ENCODE measurements at regions not wholly inside any gene's neighbourhood (a gene's known extent, or its start where the extent isn't known, plus 50 kb on each side); places are given as distances from the start of the nearest gene placed in this dataset.

DNA sequence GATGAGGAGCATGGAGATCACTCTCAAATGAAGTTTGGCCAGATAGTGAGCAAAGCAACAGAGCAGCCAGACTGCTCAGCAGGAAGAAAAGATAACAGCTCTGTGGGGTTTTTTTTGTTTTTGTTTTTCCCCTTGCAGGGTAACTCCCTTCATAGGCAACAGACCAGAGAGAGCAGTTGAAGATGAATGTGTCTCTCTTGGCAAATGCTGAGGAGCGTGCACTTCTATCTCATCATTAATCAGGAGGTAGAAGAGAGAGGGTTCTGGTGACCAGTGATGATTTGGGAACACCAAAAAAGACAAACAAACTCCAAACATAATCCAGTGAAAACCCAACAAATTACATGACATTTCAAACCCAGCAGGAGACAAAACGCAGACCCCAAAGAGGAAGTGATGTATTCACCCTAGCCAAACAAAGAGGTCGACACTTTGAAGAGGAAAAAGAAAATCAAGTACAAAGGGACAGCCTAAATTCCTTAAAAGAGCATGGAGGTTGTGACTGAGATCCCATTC lies 66.2 kb upstream of the RREB1 start:
- no peak for DNase-seq

DNA sequence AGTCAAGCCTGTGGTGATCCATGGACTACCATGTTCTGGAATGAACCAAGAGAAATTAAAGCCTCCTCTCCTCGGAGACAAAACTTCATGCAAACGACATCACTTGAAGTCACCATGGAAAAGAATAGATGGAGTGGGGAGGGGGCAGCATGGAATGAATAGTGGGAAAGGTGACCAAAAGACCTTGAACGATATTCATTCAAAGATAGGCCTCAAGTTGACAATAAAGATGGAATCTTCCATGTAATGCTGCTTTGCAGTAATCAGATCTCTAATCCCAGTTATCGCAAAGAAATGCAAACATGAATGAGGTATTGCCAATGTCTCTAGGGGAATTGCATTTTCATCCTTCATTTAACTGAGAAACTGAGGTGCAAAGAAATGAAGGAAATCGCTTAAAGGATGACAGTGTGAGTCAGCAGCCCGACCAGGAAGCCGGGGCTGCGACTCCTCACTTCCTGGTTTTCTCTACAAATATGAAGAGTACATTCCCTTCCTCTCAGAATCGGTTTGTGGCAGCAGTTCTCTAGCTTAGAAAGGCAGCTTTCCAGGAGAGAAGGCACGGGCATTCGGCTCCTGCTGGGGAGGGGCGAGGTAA lies 65.6 kb upstream of the RREB1 start:
- DNase-seq, result peak; percentile 55

DNA sequence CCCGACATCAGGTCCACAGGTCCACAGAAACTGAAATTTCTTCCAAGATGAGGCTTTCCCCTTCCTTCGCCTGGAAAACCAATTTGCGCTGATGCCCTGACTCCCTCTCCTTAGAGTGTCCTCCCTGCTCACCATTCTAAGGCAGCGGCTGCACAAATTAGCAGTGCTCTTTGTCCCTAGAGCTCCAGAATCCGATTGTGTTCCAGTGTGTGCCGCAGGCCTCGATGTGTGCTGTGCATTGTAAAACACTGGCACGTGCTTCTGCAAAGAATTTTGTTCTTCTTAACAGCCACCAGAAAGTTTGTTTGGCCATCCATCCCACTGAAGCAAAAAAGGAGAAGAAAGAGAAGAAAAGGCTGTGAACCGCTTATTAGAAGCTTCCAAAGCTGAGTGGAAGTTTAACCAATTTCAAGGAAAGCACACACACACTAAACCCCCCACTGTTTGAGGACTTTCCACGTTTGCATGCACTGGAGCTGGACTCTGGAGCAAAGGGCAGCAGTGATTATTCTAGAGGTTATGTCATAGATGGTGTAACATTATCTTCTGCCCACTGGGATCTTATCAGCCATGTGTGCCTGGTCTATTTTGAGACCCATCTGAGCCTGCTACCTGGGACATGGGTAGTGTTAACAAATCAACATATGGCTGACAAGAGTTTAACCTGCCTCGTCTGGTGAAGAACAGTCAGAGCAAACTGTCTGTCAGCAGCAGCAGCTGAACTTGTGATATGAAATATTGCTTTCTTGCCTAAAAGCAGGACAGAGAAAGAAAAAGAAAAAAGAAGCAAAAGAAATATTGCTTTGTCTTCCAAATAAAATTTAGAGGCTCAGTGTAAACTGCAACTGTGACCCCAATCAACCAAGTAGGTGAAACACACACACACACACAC lies 64.9 kb upstream of the RREB1 start:
- peak; percentile 15 for DNase-seq

DNA sequence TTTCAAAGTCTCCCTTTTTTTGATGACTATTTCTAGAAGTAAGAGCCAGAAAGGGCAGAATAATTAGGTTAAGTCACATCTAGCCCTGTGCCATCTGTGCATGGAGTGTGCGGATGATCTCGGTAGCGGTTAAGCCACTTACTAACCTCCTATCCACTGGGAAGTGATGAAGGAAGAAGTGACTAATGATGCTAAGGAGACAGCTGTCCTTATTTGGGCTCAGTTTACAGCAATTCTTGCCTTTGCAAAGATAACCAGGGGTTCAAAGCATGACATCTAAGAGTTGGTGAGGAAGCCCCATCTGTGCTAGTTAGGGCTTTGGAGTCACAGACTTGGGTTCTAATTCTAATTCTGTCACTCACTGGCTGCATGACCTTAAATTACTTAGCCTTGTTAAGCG lies 62.4 kb upstream of the RREB1 start:
- DNase-seq, result no peak

DNA sequence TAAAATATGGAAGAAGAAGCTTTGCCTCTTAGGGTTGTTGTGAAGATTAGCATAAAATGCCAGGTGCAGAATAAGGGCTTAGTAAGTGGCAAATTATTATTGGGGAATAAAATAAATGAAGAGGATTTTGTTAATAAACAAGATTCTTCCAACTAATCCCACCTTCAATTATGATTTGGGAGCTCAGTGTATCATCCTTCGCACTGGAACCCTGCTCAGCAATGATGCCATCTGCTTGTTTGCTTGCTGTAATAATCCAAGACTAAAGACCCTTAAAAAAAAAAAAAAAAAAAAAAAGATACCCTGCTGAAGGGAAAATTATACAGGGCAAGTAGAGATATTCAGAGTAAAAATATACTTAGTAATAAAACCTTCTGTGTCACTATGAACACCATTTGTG lies 62.0 kb upstream of the RREB1 start:
- no peak for DNase-seq

DNA sequence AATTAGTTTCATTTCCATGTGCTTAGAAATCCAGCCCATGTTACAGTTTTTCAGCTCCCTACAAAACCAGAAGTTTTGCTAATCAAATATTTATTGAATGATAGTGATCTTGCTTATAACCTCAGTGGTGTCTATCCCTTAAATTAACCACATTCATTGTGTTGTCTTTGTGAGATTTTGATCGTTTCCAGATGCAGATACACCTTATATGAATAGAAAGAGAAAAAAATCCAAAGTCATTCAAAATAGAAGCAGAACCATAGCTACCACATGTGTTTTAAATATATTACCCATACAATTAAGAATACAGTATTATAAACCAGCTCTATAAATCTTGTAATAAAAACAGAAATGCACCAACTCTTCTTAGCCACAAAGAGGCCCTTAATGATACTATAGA lies 60.6 kb upstream of the RREB1 start:
- DNase-seq, result no peak

DNA sequence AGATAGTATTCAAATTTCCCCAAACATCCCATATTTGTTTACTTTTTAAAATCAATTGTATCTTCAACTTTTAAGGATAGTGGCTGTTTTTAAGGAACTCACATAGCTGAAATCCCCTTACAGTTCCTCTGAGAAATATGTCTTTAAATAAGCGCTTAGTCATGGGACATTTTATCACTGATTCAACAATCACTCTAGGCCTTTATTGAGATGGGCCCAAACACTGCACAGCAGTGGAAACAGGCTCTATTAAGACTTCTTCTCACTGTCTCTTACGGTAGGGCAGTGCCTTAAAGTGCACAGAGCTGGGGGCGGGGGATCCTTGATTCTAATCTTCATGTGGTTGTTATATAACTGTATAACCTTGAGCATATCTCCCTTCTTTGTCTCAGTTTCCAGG lies 59.8 kb upstream of the RREB1 start:
- DNase-seq, result no peak

DNA sequence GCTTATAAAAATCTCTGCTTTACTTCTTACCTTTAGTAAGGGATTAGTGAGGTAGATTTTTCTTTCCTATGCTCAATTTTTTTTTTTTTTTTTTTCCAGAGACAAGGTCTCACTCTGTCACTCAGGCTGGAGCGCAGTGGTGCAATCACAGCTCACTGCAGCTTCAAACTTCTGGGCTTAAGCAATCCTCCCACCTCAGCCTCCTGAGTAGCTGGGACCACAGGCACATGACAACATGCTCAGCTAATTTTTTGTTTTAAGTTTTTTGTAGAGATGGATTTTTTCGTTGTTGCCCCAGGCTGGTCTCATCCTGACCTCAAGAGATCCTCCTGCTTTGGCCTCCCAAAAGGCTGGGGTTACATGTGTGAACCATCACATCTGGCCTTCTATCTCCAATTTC lies 58.9 kb upstream of the RREB1 start:
- no peak for DNase-seq

DNA sequence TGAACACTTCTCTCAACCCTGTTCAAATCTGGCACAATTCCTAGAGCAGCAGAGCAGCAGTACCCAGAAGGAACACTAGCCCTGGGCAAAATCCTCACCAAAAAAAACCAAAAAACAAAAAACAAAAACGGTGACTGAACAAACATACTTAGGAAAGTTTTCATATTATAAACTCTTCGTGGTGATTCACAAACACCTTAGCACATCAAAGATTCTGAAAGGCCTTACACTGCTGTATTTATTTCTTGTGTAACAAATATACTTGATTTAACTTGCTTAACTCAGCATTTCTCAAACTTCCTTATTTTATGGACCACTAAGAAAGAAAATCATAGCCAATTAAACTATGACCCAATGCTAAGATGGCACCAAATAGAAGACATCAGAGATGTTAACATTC lies 57.8 kb upstream of the RREB1 start:
- DNase-seq, result no peak

DNA sequence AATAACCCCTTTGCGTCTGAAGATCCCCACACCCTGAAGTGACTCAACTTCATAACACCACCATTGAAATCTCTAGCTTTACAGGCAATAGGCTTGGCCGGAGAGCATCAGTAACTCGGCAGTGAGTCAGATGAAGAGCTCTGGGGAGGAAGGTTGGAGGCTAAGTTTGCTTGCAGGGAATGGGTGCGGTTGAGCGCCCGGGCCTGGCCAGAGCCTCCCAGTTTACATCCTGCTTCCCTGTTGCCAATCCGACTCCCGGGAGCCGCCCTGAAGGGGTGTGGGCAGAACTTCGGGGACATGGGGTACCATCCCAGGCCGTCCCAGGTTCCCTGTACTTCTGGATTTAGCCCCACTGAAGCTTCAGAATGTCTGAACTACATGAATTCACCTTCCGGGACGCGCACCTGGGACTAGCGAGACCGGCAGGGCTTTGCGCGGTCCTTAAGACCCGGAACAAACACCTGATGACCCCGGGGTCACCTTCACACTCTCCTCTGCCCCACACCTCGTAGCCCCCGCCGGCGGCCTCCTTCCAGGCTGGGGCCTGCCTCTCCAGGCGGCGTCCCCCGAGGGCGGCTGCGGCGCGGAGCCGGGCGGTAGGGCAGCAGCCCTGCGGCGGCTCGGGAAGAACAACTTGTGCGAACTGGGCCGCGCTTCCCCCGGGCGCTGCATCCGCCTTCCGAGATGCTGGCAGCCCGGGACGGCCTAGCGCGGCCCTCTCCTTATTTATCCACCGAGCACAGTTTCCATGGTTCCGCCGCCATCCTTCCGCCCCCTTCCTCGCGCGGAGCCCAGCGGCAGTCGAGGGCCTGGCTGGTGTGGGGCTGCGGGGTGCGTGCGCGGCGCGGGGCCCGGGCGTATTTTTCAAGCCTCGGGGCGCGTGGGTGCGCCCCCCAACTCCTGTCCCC lies 56.6 kb upstream of the RREB1 start:
- peak; percentile 51 for DNase-seq

DNA sequence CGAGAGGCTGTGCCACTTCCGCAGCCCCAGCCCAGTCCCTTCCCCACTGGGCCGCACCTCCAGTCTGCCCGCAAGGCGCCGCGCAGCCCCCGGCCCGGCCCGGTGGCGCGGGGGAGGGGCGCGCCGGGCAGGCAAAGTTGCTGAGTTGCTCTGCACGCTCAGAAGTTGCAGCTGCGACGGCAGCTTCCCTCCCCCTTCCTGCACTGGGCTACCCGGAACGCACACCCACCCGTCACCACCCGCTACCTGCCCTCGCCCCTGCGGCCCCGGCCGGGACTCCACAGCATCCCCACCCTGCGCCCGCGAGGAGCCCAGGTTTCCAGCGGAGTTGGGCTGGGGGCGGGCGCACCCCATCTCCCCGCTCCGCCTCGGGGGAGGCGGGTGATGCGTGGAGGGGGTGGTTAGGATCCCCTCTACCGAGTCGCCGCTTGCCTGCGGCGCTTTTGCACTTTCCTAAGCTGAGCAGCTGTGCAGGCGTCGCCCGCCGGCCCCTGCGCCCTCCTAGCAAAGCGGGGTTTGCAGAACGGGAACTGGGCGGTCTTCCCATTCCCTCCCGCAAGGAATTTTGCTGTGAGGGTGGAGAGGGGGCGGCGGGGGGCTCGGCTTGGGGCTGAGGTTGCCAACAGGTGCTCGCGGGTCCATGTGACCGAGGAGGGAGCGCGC lies 55.9 kb upstream of the RREB1 start:
- DNase-seq, result peak; percentile 35

DNA sequence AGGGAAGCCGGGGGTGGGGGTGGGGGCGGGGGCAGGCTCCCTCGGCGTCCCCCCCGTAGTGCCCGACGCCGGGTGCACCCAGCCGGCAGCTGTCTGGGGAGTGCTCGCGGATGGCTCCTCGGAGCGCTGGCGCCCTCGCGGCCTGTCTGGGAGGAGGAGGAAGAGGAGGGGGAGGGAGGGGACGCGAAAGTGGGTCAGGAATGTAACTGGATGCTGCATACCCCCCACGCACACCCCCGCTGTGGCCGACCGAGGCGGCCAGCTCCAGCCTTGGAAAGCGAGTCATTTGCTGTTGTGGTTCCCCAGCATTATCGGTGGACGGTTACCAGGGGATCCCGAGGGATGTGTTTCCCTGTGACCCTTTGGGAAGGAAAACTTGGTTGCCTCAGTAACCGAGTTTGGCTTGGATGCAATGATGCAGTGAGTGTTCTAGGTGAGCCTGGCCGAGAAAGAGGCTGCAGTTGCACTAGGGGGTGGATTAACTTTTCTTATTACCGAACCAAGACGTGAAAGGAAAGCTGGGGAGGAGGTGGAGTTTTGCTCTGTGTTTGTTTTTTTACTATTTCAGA lies 55.2 kb upstream of the RREB1 start:
- peak; percentile 18 for DNase-seq

DNA sequence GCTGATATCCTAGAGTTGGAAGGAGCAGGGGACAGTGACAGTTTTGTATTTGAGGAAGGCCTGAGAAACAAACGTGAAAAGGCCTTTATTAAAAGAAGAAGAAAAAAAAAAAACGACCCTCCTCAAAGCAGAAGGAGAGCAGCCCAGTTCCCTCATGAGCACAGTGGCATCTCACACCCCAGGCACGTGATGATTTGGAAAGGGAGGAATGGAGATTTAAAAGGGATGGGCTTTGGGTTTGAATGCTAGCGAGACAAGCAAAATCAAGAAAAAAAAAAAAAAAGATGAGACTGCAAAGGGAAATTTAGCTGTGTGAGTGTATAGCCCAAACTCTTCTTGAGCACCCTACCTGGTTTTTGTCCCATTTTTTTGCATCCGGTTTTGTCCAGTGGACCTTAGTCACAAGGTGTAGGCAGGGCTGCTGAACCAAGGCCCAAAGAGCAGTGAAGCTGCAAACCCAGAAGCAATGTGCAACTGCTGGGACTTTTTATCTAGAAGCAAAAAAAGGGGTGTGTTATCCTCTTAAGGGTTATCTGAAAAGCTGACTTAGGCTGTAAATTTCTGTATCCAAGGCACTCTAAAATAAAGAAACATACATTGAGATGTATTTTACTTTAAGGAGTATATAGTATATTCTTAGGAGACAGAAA lies 54.5 kb upstream of the RREB1 start:
- DNase-seq, result no peak
